K562 (cell line): ENCODE measurements at regions not wholly inside any gene's neighbourhood (a gene's known extent, or its start where the extent isn't known, plus 50 kb on each side); places are given as distances from the start of the nearest gene placed in this dataset.

ENCODE experiments used
- ATAC-seq: fragments of 200-7000 bp; cut with Tn5 transposase; 3 replicates; pipeline ENCODE4 v1.9.1; 2020; ENCODE audit warnings: moderate library complexity
- BruUV-seq: library from RNA; stranded (reverse); fragments of 400-500 nt; replicated peaks from 2 replicates; lab custom pipeline; 2021; lab: Mats Ljungman, UMichigan
- CTCF ChIA-PET: fragments of 300-600 bp; formaldehyde crosslinking; extraction: SDS; loops from one replicate; lab custom pipeline; 2021; ENCODE audit warnings: low intra/inter-chr PET ratio; lab: Yijun Ruan, JAX
- POLR2A ChIA-PET: fragments of 300-600, 350-650 bp; sonication (Branson Sonifier 250); formaldehyde crosslinking; extraction: SDS; loops from one replicate; lab custom pipeline; 2021; ENCODE audit warnings: antibody characterized with exemption, inconsistent platforms; lab: Yijun Ruan, JAX
- DNase-seq, 4 experiments: peaks; one replicate each; pipeline versions ENCODE4 v3.0.0 to v3.0.0-alpha.2; 2011 to 2018; ENCODE audit warnings: low spot score in 3 of 4, mixed read lengths in 3 of 4; ENCODE audit errors: extremely low read depth in 1 of 4
- FAIRE-seq: peaks from 2 replicates; lab custom pipeline; 2011; peaks lifted over from hg19 to GRCh38; lab: Jason Lieb, UNC
- H2AFZ ChIP-seq: 2 replicates; pipeline ENCODE4 v1.6.0; 2011; ENCODE audit warnings: low read depth, low read length, control low read depth, inconsistent platforms
- H3K27ac ChIP-seq: fragments of 200-600 bp; 3 replicates; pipeline ENCODE4 v1.8.0; 2011; ENCODE audit warnings: low read depth, mild to moderate bottlenecking, control low read depth, inconsistent platforms, low read length, moderate library complexity, mixed read lengths; ENCODE audit errors: extremely low read depth
- H3K27me3 ChIP-seq, 2 experiments: fragments of 300-600 bp in 1 of 2; 2 replicates in 1 of 2; 3 replicates in 1 of 2; pipeline versions ENCODE4 v1.6.0 to v1.8.0; 2011; ENCODE audit warnings: inconsistent platforms in 2 of 2, low read length in 2 of 2, mild to moderate bottlenecking in 1 of 2, mixed read lengths in 1 of 2, moderate library complexity in 1 of 2; ENCODE audit not compliant: control insufficient read depth in 2 of 2, insufficient read depth in 2 of 2
- H3K36me3 ChIP-seq: fragments of 300-600 bp; 3 replicates; pipeline ENCODE4 v1.8.0; 2011; ENCODE audit warnings: mild to moderate bottlenecking, low read length, inconsistent platforms; ENCODE audit not compliant: control insufficient read depth, insufficient read depth
- H3K4me1 ChIP-seq, 2 experiments: fragments of 200-600 bp in 1 of 2; replicated peaks in 1 of 2; 2 replicates in 1 of 2; 3 replicates in 1 of 2; pipeline versions ENCODE4 v1.5.1 to v1.8.0; 2011; ENCODE audit warnings: inconsistent platforms in 2 of 2, low read length in 2 of 2, mild to moderate bottlenecking in 1 of 2, mixed read lengths in 1 of 2, moderate library complexity in 1 of 2; ENCODE audit not compliant: control insufficient read depth in 2 of 2, insufficient read depth in 2 of 2
- H3K4me2 ChIP-seq: 2 replicates; pipeline ENCODE4 v1.6.1; 2011; ENCODE audit warnings: low read length, control low read depth, inconsistent platforms, mixed read lengths; ENCODE audit not compliant: insufficient read depth
- H3K4me3 ChIP-seq: fragments of 200-600 bp; sonication (generic), shearing (Covaris generic); 2 replicates; pipeline ENCODE4 v1.5.1; 2016; ENCODE audit warnings: control low read depth, inconsistent platforms
- H3K79me2 ChIP-seq: fragments of 200-600 bp; 3 replicates; pipeline ENCODE4 v1.8.0; 2011; ENCODE audit warnings: low read length, inconsistent platforms; ENCODE audit not compliant: control insufficient read depth, insufficient read depth
- H3K9ac ChIP-seq, 2 experiments: 2 replicates each; pipeline versions ENCODE4 v1.6.0 to v1.6.1; 2011; ENCODE audit warnings: low read depth in 2 of 2, low read length in 2 of 2, control low read depth in 1 of 2, inconsistent platforms in 1 of 2, mild to moderate bottlenecking in 1 of 2, mixed read lengths in 1 of 2; ENCODE audit not compliant: insufficient read depth in 1 of 2
- H3K9me1 ChIP-seq: one replicate; pipeline ENCODE4 v1.6.0; 2011; ENCODE audit warnings: inconsistent platforms, mild to moderate bottlenecking, low read length, moderate library complexity; ENCODE audit not compliant: control insufficient read depth, insufficient read depth
- H3K9me3 ChIP-seq: replicated peaks from 2 replicates; pipeline ENCODE4 v1.5.1; 2011; ENCODE audit warnings: low read depth, low read length, inconsistent platforms; ENCODE audit not compliant: control insufficient read depth, insufficient read depth
- H4K20me1 ChIP-seq: replicated peaks from 2 replicates; pipeline ENCODE4 v1.6.1; 2011; ENCODE audit warnings: low read length, inconsistent platforms, mixed read lengths; ENCODE audit not compliant: control insufficient read depth, insufficient read depth
- GTF2E2 ChIP-seq: fragments of 200-800 bp; sonication (Bioruptor generic); IDR thresholded peaks from 2 replicates; pipeline ENCODE4 v1.6.1; 2016; ENCODE audit warnings: missing genetic modification characterization, missing compliant biosample characterization
- HMBOX1 ChIP-seq: sonication (generic); IDR thresholded peaks from 2 replicates; pipeline ENCODE4 v1.6.1; 2016
- KHSRP ChIP-seq: fragments of 450-650 bp; IDR thresholded peaks from 2 replicates; pipeline ENCODE4 v1.6.1; 2017
- NR2C2 ChIP-seq, 2 experiments: fragments of 200-800 bp in 1 of 2; sonication (Bioruptor generic) in 1 of 2; sonication (generic) in 1 of 2; formaldehyde crosslinking in 1 of 2; IDR thresholded peaks; 2 replicates each; pipeline versions ENCODE4 v1.6.1 to v1.8.0; 2016 to 2022; ENCODE audit warnings: mild to moderate bottlenecking in 1 of 2, missing compliant biosample characterization in 1 of 2, missing genetic modification characterization in 1 of 2, missing genetic modification reagents in 1 of 2
- STAG1 ChIP-seq: sonication (generic); formaldehyde crosslinking; IDR thresholded peaks from 2 replicates; pipeline ENCODE4 v1.5.0; 2020; ENCODE audit warnings: missing genetic modification reagents, borderline replicate concordance
- ZNF592 ChIP-seq: fragments of 450-650 bp; IDR thresholded peaks from 2 replicates; pipeline ENCODE4 v1.6.1; 2017; ENCODE audit warnings: antibody characterized with exemption, mild to moderate bottlenecking
- in situ Hi-C: fragments of 300-500 bp; cut with MboI; formaldehyde crosslinking; loops from 4 replicates; pipeline ENCODE4 v1.15.0; 2018; ENCODE audit warnings: inconsistent platforms, mixed read lengths
- intact Hi-C: fragments of 100-400 bp; cut with micrococcal nuclease; formaldehyde crosslinking; loops from 2 replicates; pipeline ENCODE4 v1.14.2; 2022

GRCh38 chr4:13872155-13872554, 244.6 kb upstream of the BOD1L1 start:
- no peaks in the 10 kb centered on the region for H3K79me2 ChIP-seq
- TF ChIP-seq KHSRP (no peak), STAG1 (CRISPR knock-in tag) (no peak), HMBOX1 (no peak), GTF2E2 (tag) (no peak), ZNF592 (no peak), NR2C2 (CRISPR knock-in tag; IDR thresholded peaks at IDR 0.05) (no peak), NR2C2 (tag; IDR thresholded peaks at IDR 0.05) (no peak)
- TF ChIP-seq, all 486 proteins: peak for 0
- ATAC-seq (no peak), DNase-seq (no peak), FAIRE-seq (no peak)
- H3K4me3 ChIP-seq = no peak overlapping the region
- no peak overlapping the region for H3K9ac ChIP-seq
- BruUV-seq = no TSS peak
- no peak overlapping the region for H2AFZ ChIP-seq
- intact Hi-C loops = no loop called here
- H3K36me3 ChIP-seq = no peaks in the 10 kb centered on the region
- H3K27ac ChIP-seq = no peak overlapping the region
- H3K27me3 ChIP-seq = no peaks in the 10 kb centered on the region
- no peaks in the 10 kb centered on the region for H4K20me1 ChIP-seq
- in situ Hi-C loops = no loop called here
- no peak overlapping the region for H3K4me2 ChIP-seq
- no peaks in the 10 kb centered on the region for H3K9me1 ChIP-seq
- CTCF ChIA-PET = no interaction called here
- POLR2A ChIA-PET = no interaction called here
- H3K9me3 ChIP-seq = no peaks in the 10 kb centered on the region
- H3K4me1 ChIP-seq = no peaks in the 10 kb centered on the region
